ENCODE measurements at regions not wholly inside any gene's neighbourhood (a gene's known extent, or its start where the extent isn't known, plus 50 kb on each side); places are given as distances from the start of the nearest gene placed in this dataset.

GRCh38 chr3:168552251-168552650, 456.5 kb upstream of the GOLIM4 start:
- H3F3A ChIP-seq (ENCODE audit: insufficient read depth, low read length) = no peaks in the 10 kb centered on the region
- TF ChIP-seq EZH2 (IDR thresholded peaks at IDR 0.05; ENCODE audit: borderline replicate concordance, low read length) (no peak), CTCF (IDR thresholded peaks at IDR 0.05; ENCODE audit: low read length) (no peak)
- no peaks in the 10 kb centered on the region for H3K27me3 ChIP-seq (ENCODE audit: insufficient read depth, low read length)
- H3K27ac ChIP-seq (ENCODE audit: low read depth, low read length, poor library complexity, severe bottlenecking) = no peak overlapping the region
- no peak overlapping the region for H3K9ac ChIP-seq (ENCODE audit: low read length)
- no peaks in the 10 kb centered on the region for H3K9me2 ChIP-seq (ENCODE audit: low read depth, low read length)
- no peaks in the 10 kb centered on the region for H3K36me3 ChIP-seq (ENCODE audit: insufficient read depth, low read length)
- no peaks in the 10 kb centered on the region for H4K20me1 ChIP-seq (ENCODE audit: insufficient read depth, low read length)
- no peaks in the 10 kb centered on the region for H3K4me1 ChIP-seq (ENCODE audit: insufficient read depth, low read length, severe bottlenecking)
- H3K4me2 ChIP-seq (ENCODE audit: low read length) = no peak overlapping the region
- no peaks in the 10 kb centered on the region for H3K79me2 ChIP-seq (ENCODE audit: insufficient read depth, low read length)
- H3K9me3 ChIP-seq (ENCODE audit: low read length) = no peaks in the 10 kb centered on the region
- H3K4me3 ChIP-seq (ENCODE audit: low read depth, low read length, poor library complexity, severe bottlenecking) = no peak overlapping the region
- no peak overlapping the region for H2AFZ ChIP-seq (ENCODE audit: low read length)

- no peak overlapping the region for H3K27ac ChIP-seq (ENCODE audit: low read depth, low read length, poor library complexity, severe bottlenecking)
- no peaks in the 10 kb centered on the region for H3K36me3 ChIP-seq (ENCODE audit: insufficient read depth, low read length)
- H3K9me2 ChIP-seq (ENCODE audit: low read depth, low read length) = no peaks in the 10 kb centered on the region
- no peak overlapping the region for H3K9ac ChIP-seq (ENCODE audit: low read length)
- no peaks in the 10 kb centered on the region for H3K4me1 ChIP-seq (ENCODE audit: insufficient read depth, low read length, severe bottlenecking)
- no peaks in the 10 kb centered on the region for H3K27me3 ChIP-seq (ENCODE audit: insufficient read depth, low read length)
- H4K20me1 ChIP-seq (ENCODE audit: insufficient read depth, low read length) = no peaks in the 10 kb centered on the region
- no peaks in the 10 kb centered on the region for H3K79me2 ChIP-seq (ENCODE audit: insufficient read depth, low read length)
- H3K4me2 ChIP-seq (ENCODE audit: low read length) = no peak overlapping the region
- no peaks in the 10 kb centered on the region for H3F3A ChIP-seq (ENCODE audit: insufficient read depth, low read length)
- H3K9me3 ChIP-seq (ENCODE audit: low read length) = no peaks in the 10 kb centered on the region
- no peak overlapping the region for H2AFZ ChIP-seq (ENCODE audit: low read length)
- TF ChIP-seq EZH2 (IDR thresholded peaks at IDR 0.05; ENCODE audit: borderline replicate concordance, low read length) (no peak), CTCF (IDR thresholded peaks at IDR 0.05; ENCODE audit: low read length) (no peak)
- no peak overlapping the region for H3K4me3 ChIP-seq (ENCODE audit: low read depth, low read length, poor library complexity, severe bottlenecking)
Measured at GRCh38 chr3:168548719-168549118, 453.0 kb upstream of the GOLIM4 start.

GRCh38 chr3:168546707-168547106, 451.0 kb upstream of the GOLIM4 start:
- no peaks in the 10 kb centered on the region for H3K36me3 ChIP-seq (ENCODE audit: insufficient read depth, low read length)
- H3K9me3 ChIP-seq (ENCODE audit: low read length) = no peaks in the 10 kb centered on the region
- no peak overlapping the region for H2AFZ ChIP-seq (ENCODE audit: low read length)
- H3K4me3 ChIP-seq (ENCODE audit: low read depth, low read length, poor library complexity, severe bottlenecking) = no peak overlapping the region
- no peaks in the 10 kb centered on the region for H3K27me3 ChIP-seq (ENCODE audit: insufficient read depth, low read length)
- TF ChIP-seq CTCF (IDR thresholded peaks at IDR 0.05; ENCODE audit: low read length) = no peak
- TF ChIP-seq EZH2 (IDR thresholded peaks at IDR 0.05; ENCODE audit: borderline replicate concordance, low read length) = no peak
- no peak overlapping the region for H3K4me2 ChIP-seq (ENCODE audit: low read length)
- H3K9me2 ChIP-seq (ENCODE audit: low read depth, low read length) = no peaks in the 10 kb centered on the region
- no peaks in the 10 kb centered on the region for H3F3A ChIP-seq (ENCODE audit: insufficient read depth, low read length)
- no peak overlapping the region for H3K9ac ChIP-seq (ENCODE audit: low read length)
- H4K20me1 ChIP-seq (ENCODE audit: insufficient read depth, low read length) = no peaks in the 10 kb centered on the region
- H3K4me1 ChIP-seq (ENCODE audit: insufficient read depth, low read length, severe bottlenecking) = no peaks in the 10 kb centered on the region
- no peak overlapping the region for H3K27ac ChIP-seq (ENCODE audit: low read depth, low read length, poor library complexity, severe bottlenecking)
- no peaks in the 10 kb centered on the region for H3K79me2 ChIP-seq (ENCODE audit: insufficient read depth, low read length)
